CD14-positive monocyte (primary cell): ENCODE measurements at regions not wholly inside any gene's neighbourhood (a gene's known extent, or its start where the extent isn't known, plus 50 kb on each side); places are given as distances from the start of the nearest gene placed in this dataset.

Experiments
- DNase-seq, 3 donors: peaks; one replicate each; pipeline ENCODE4 v3.0.0-alpha.2; 2011 to 2022
- H2AFZ ChIP-seq: 2 replicates; pipeline ENCODE4 v1.6.0; 2012; ENCODE audit warnings: mild to moderate bottlenecking, low read depth, low read length, inconsistent platforms; ENCODE audit not compliant: insufficient read depth, poor library complexity, severe bottlenecking
- H3K27ac ChIP-seq, 2 donors: 1 replicate in 1 of 2; 2 replicates in 1 of 2; pipeline ENCODE4 v1.5.1; 2012 to 2013; ENCODE audit warnings: low read length in 2 of 2, control low read depth in 1 of 2, inconsistent platforms in 1 of 2, low read depth in 1 of 2, mild to moderate bottlenecking in 1 of 2
- H3K27me3 ChIP-seq, 2 donors: one replicate each; pipeline versions ENCODE4 v1.6.0 to v1.6.1; 2011 to 2013; ENCODE audit warnings: low read length in 2 of 2; ENCODE audit not compliant: control insufficient read depth in 2 of 2, insufficient read depth in 2 of 2
- H3K36me3 ChIP-seq, 2 donors: replicated peaks in 1 of 2; 1 replicate in 1 of 2; 2 replicates in 1 of 2; pipeline versions ENCODE4 v1.5.1 to v1.6.1; 2012 to 2013; ENCODE audit warnings: low read length in 2 of 2, control low read depth in 1 of 2, inconsistent platforms in 1 of 2, mild to moderate bottlenecking in 1 of 2; ENCODE audit not compliant: insufficient read depth in 2 of 2, control insufficient read depth in 1 of 2
- H3K4me1 ChIP-seq, 2 donors: 1 replicate in 1 of 2; 2 replicates in 1 of 2; pipeline versions ENCODE4 v1.5.1 to v1.6.1; 2012 to 2013; ENCODE audit warnings: low read length in 2 of 2, control low read depth in 1 of 2, inconsistent platforms in 1 of 2, mild to moderate bottlenecking in 1 of 2, moderate library complexity in 1 of 2; ENCODE audit not compliant: insufficient read depth in 2 of 2, control insufficient read depth in 1 of 2
- H3K4me2 ChIP-seq: replicated peaks from 2 replicates; pipeline ENCODE3; 2012; ENCODE audit warnings: low read length, moderate library complexity, mild to moderate bottlenecking; ENCODE audit not compliant: poor library complexity, severe bottlenecking; ENCODE audit errors: extremely low read depth
- H3K4me3 ChIP-seq, 3 experiments: fragments of 200-600 bp in 1 of 3; sonication (generic) in 1 of 3; replicated peaks in 1 of 3; 1 replicate in 2 of 3; 2 replicates in 1 of 3; pipeline ENCODE4 v1.5.1; 2011 to 2013; ENCODE audit warnings: low read length in 3 of 3, mild to moderate bottlenecking in 3 of 3, control low read depth in 2 of 3, low read depth in 2 of 3, inconsistent platforms in 1 of 3, moderate library complexity in 1 of 3
- H3K79me2 ChIP-seq: 2 replicates; pipeline ENCODE4 v1.6.0; 2012; ENCODE audit warnings: mild to moderate bottlenecking, control low read depth, inconsistent platforms, low read length, moderate library complexity; ENCODE audit not compliant: insufficient read depth
- H3K9ac ChIP-seq: 2 replicates; pipeline ENCODE4 v1.6.0; 2017; ENCODE audit warnings: low read length, mild to moderate bottlenecking; ENCODE audit not compliant: insufficient read depth, poor library complexity, severe bottlenecking
- H3K9me3 ChIP-seq, 2 donors: replicated peaks in 1 of 2; 1 replicate in 1 of 2; 2 replicates in 1 of 2; pipeline versions ENCODE4 v1.5.1 to v1.6.1; 2012 to 2013; ENCODE audit warnings: low read length in 2 of 2, control low read depth in 1 of 2; ENCODE audit not compliant: control insufficient read depth in 1 of 2, insufficient read depth in 1 of 2
- H4K20me1 ChIP-seq: 2 replicates; pipeline ENCODE4 v1.6.0; 2012; ENCODE audit warnings: mild to moderate bottlenecking, low read length, control low read depth, moderate library complexity; ENCODE audit not compliant: insufficient read depth
- H3K27ac Mint-ChIP-seq, 7 donors: one replicate each; pipeline ENCODE4 v1.8.0; 2020; ENCODE audit warnings: mild to moderate bottlenecking in 7 of 7, mixed read lengths in 7 of 7, moderate library complexity in 6 of 7, inconsistent platforms in 2 of 7
- H3K27me3 Mint-ChIP-seq, 3 donors: one replicate each; pipeline ENCODE4 v1.8.0; 2021 to 2022; ENCODE audit warnings: low read depth in 3 of 3, mild to moderate bottlenecking in 3 of 3, mixed read lengths in 3 of 3, moderate library complexity in 3 of 3, inconsistent platforms in 1 of 3
- H3K36me3 Mint-ChIP-seq, 2 donors: one replicate each; pipeline ENCODE4 v1.8.0; 2020; ENCODE audit warnings: mixed read lengths in 2 of 2, inconsistent platforms in 1 of 2, mild to moderate bottlenecking in 1 of 2
- H3K4me1 Mint-ChIP-seq: one replicate; pipeline ENCODE4 v1.8.0; 2020; ENCODE audit warnings: mild to moderate bottlenecking, mixed read lengths
- H3K4me3 Mint-ChIP-seq, 2 donors: one replicate each; pipeline ENCODE4 v1.8.0; 2020; ENCODE audit warnings: mild to moderate bottlenecking in 2 of 2, mixed read lengths in 2 of 2, moderate library complexity in 1 of 2
- H3K9me3 Mint-ChIP-seq, 7 donors: one replicate each; pipeline ENCODE4 v1.8.0; 2020 to 2022; ENCODE audit warnings: mixed read lengths in 7 of 7, mild to moderate bottlenecking in 6 of 7, moderate library complexity in 6 of 7, inconsistent platforms in 2 of 7
- CTCF ChIP-seq: fragments of 200-600 bp; IDR thresholded peaks from one replicate; pipeline ENCODE4 v1.8.0; 2022; ENCODE audit warnings: antibody characterized with exemption, mild to moderate bottlenecking
- WGBS: methylation state at CpG from one replicate; pipeline ENCODE4 v1.1.5; 2013; ENCODE audit warnings: missing lambda C conversion rate; ENCODE audit not compliant: insufficient coverage; 5-methylcytosine and 5-hydroxymethylcytosine counted together
- intact Hi-C, 2 donors: fragments of 100-400 bp; cut with micrococcal nuclease; formaldehyde crosslinking; loops; one replicate each; pipeline versions ENCODE4 v1.15.0 to v1.15.1; 2023

GRCh38 chr5:58153255-58153654, 306.6 kb downstream of the PLK2 start:
- H3K9me3 Mint-ChIP-seq, result peaks cover 0 to 9% (median 5%) of the 10 kb centered on the region in 7 donors
- H3K27me3 ChIP-seq, result no peaks in the 10 kb centered on the region
- H3K79me2 ChIP-seq, result no peaks in the 10 kb centered on the region
- H3K36me3 Mint-ChIP-seq, result no peaks in the 10 kb centered on the region
- H2AFZ ChIP-seq, result no peak overlapping the region
- no peaks in the 10 kb centered on the region for H3K4me1 ChIP-seq
- no peak overlapping the region for H3K27ac ChIP-seq
- H3K9ac ChIP-seq, result no peak overlapping the region
- no peaks in the 10 kb centered on the region for H4K20me1 ChIP-seq
- H3K4me3 Mint-ChIP-seq, result no peak overlapping the region
- no peak overlapping the region for H3K4me3 ChIP-seq
- H3K27me3 Mint-ChIP-seq, result no peaks in the 10 kb centered on the region
- no CpG with 5 or more reads among the region's 7 CpGs for WGBS
- no peaks in the 10 kb centered on the region for H3K36me3 ChIP-seq
- H3K9me3 ChIP-seq, result no peaks in the 10 kb centered on the region
- DNase-seq, result no peak
- TF ChIP-seq CTCF, result no peak
- no peaks in the 10 kb centered on the region for H3K4me1 Mint-ChIP-seq
- no peak overlapping the region for H3K27ac Mint-ChIP-seq
- no peak overlapping the region for H3K4me2 ChIP-seq
- intact Hi-C loops, result no loop called here

GRCh38 chr5:58151414-58151813, 308.5 kb downstream of the PLK2 start:
- H3K27ac Mint-ChIP-seq, result no peak overlapping the region
- no peak for TF ChIP-seq CTCF
- no peak overlapping the region for H3K27ac ChIP-seq
- H3K4me1 Mint-ChIP-seq, result no peaks in the 10 kb centered on the region
- no peaks in the 10 kb centered on the region for H3K27me3 ChIP-seq
- H3K36me3 ChIP-seq, result no peaks in the 10 kb centered on the region
- intact Hi-C loops, result no loop called here
- H4K20me1 ChIP-seq, result no peaks in the 10 kb centered on the region
- H3K27me3 Mint-ChIP-seq, result no peaks in the 10 kb centered on the region
- no peak overlapping the region for H2AFZ ChIP-seq
- no peak overlapping the region for H3K4me3 ChIP-seq
- H3K9me3 ChIP-seq, result no peaks in the 10 kb centered on the region
- H3K9me3 Mint-ChIP-seq, result peaks cover 0 to 9% (median 5%) of the 10 kb centered on the region in 7 donors
- H3K4me2 ChIP-seq, result no peak overlapping the region
- no peak overlapping the region for H3K9ac ChIP-seq
- no peaks in the 10 kb centered on the region for H3K36me3 Mint-ChIP-seq
- no CpG with 5 or more reads among the region's 1 CpG for WGBS
- no peak for DNase-seq
- H3K4me3 Mint-ChIP-seq, result no peak overlapping the region
- no peaks in the 10 kb centered on the region for H3K4me1 ChIP-seq
- no peaks in the 10 kb centered on the region for H3K79me2 ChIP-seq
